Stimulated activated CD8-positive, alpha-beta memory T cell treated with anti-CD3 and anti-CD28 coated beads, Interleukin-15, amount 100 ng/mL, for 1 hour (primary cell): ENCODE measurements at regions not wholly inside any gene's neighbourhood (a gene's known extent, or its start where the extent isn't known, plus 50 kb on each side); places are given as distances from the start of the nearest gene placed in this dataset.
"Not testable (repeated sequence)": the region's sequence is repeated elsewhere in the genome, so short reads cannot be mapped to it uniquely, and the experiment has no call there.

Experiments
- DNase-seq: peaks from one replicate; pipeline ENCODE4 v3.0.0-alpha.2; 2020; ENCODE audit warnings: low read depth

GRCh38 chr10:4635883-4636282, 190.1 kb upstream of the AKR1E2 start:
- no peak for DNase-seq

- no peak for DNase-seq
These were observed 190.6 kb upstream of the AKR1E2 start for GRCh38 chr10:4635388-4635787.

GRCh38 chr10:4633776-4634175, 192.2 kb upstream of the AKR1E2 start:
- DNase-seq: no peak

GRCh38 chr10:4633186-4633585, 192.8 kb upstream of the AKR1E2 start:
- no peak for DNase-seq

- DNase-seq: no peak
These were observed 193.2 kb upstream of the AKR1E2 start for GRCh38 chr10:4632757-4633156.

- no peak for DNase-seq
These were observed 199.1 kb upstream of the AKR1E2 start for GRCh38 chr10:4626919-4627318.

- DNase-seq: no peak
These were observed 202.1 kb upstream of the AKR1E2 start for GRCh38 chr10:4623757-4624420.

GRCh38 chr10:4623200-4623599, 202.8 kb upstream of the AKR1E2 start:
- DNase-seq: no peak

GRCh38 chr10:4622384-4622783, 203.6 kb upstream of the AKR1E2 start:
- no peak for DNase-seq

GRCh38 chr10:4617589-4617988, 208.4 kb upstream of the AKR1E2 start:
- DNase-seq: no peak

GRCh38 chr10:4615042-4615441, 211.0 kb upstream of the AKR1E2 start:
- no peak for DNase-seq

- no peak for DNase-seq
These were observed 216.8 kb upstream of the AKR1E2 start for GRCh38 chr10:4609251-4609650.

GRCh38 chr10:4607681-4608080, 218.3 kb upstream of the AKR1E2 start:
- no peak for DNase-seq

GRCh38 chr10:4606856-4607636, 219.0 kb upstream of the AKR1E2 start:
- DNase-seq: no peak

GRCh38 chr10:4602764-4603491, 223.1 kb upstream of the AKR1E2 start:
- no peak for DNase-seq

- no peak for DNase-seq
These were observed 226.5 kb upstream of the AKR1E2 start for GRCh38 chr10:4599471-4599870.

GRCh38 chr10:4597898-4598297, 228.1 kb upstream of the AKR1E2 start:
- DNase-seq: not testable (repeated sequence)

GRCh38 chr10:4596951-4597350, 229.1 kb upstream of the AKR1E2 start:
- DNase-seq: no peak

- DNase-seq: no peak
These were observed 230.2 kb upstream of the AKR1E2 start for GRCh38 chr10:4595719-4596319.

- DNase-seq: no peak
These were observed 235.2 kb upstream of the AKR1E2 start for GRCh38 chr10:4590807-4591206.

- no peak for DNase-seq
These were observed 237.2 kb upstream of the AKR1E2 start for GRCh38 chr10:4588824-4589223.

- DNase-seq: no peak
These were observed 238.5 kb upstream of the AKR1E2 start for GRCh38 chr10:4587466-4587865.

GRCh38 chr10:4586776-4587175, 239.2 kb upstream of the AKR1E2 start:
- no peak for DNase-seq
